ENCODE measurements at regions not wholly inside any gene's neighbourhood (a gene's known extent, or its start where the extent isn't known, plus 50 kb on each side); places are given as distances from the start of the nearest gene placed in this dataset.

DNA sequence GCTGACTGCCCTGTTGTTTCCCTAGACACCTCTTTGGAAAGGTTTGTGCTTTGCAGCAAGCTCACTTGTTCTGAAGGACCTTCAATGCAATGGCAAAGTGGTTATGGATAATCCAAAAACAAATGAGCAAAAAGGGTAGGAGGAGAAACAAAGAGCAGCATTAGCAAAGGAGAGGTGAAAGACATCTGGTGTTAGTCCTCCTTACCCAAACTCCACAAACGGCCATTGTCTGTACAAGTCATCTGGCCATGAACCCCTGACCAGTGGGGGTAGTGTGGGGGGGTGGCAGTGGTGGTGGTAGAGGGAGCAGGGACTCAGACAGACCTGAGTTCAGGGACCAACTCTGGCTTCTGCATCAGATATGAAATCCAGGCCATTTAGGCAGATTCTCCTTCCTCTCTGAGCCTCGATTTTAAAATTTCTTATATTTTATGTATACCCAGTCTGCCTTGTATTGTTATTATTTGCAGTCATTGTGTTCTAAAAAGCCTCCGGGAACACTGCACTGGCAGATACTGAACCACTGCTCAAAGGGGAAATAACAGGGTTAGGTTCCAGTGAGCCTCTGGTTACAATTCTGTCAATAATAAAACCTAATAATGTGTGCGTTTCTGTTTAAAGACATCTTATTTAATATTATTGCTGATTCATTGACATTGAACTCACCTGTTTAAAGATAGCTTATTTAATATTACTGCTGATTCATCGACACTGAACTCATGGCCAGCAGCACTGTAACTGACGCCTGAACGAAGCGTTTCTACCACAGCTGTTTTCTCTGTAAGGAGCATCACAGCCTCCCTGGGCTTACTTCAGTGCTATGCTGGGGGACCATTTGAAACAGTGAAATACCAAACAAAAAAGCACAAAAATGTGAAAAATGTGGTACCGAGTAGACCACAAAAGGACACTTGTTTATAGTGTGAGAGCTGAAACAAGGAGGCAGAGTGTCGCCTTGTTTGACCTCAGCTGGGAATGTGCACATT, 156.0 kb downstream of the SEC61B start:
- TF ChIP-seq JUN (CRISPR knock-in tag; IDR thresholded peaks at IDR 0.05) = no peak
- TF ChIP-seq CTCF (IDR thresholded peaks at IDR 0.05) = no peak
- TF ChIP-seq CBFB (CRISPR knock-in tag; IDR thresholded peaks at IDR 0.05; ENCODE audit: low read depth) = no peak
- TF ChIP-seq USF2 (CRISPR knock-in tag; IDR thresholded peaks at IDR 0.05) = no peak
- TF ChIP-seq PRRX2 (CRISPR knock-in tag; IDR thresholded peaks at IDR 0.05) = no peak
- TF ChIP-seq NFYB (CRISPR knock-in tag; conservative IDR thresholded peaks at IDR 0.05; ENCODE audit: low read depth) = no peak
- TF ChIP-seq CREB1 (CRISPR knock-in tag; IDR thresholded peaks at IDR 0.05) = no peak
- TF ChIP-seq ZNF396 (CRISPR knock-in tag; IDR thresholded peaks at IDR 0.05; ENCODE audit: borderline replicate concordance) = no peak
- no peak for TF ChIP-seq TEAD4 (CRISPR knock-in tag; IDR thresholded peaks at IDR 0.05)
- no peak for TF ChIP-seq NR2C2 (CRISPR knock-in tag; IDR thresholded peaks at IDR 0.05)

Measured in WTC11 (cell line).